ENCODE measurements at regions not wholly inside any gene's neighbourhood (a gene's known extent, or its start where the extent isn't known, plus 50 kb on each side); places are given as distances from the start of the nearest gene placed in this dataset.
"Not testable (repeated sequence)": the region's sequence is repeated elsewhere in the genome, so short reads cannot be mapped to it uniquely, and the experiment has no call there.

DNA sequence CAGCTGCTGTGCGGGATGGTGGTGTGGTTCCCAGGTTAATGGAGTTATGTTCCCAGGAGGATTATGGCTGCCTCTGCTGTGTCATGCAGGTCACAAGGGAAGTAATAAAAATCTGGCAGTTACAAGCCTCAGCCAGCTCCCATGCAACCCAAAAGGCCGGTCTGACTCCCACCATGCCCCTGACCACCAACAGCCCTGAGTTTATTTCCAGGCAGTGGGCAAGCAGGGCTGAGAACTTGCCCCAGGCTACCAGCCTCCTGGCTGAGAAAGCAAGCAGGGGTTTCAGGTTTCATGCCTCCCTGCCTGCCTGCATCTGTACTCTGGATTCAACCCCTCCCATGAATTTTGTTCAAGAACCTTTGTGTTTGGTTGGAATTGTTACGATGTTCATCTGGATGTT lies 732.7 kb upstream of the POU3F4 start:
- Histone ChIP-seq H3K36me3 (no peaks in the 10 kb centered on the region), H3K27me3 (ENCODE audit: low read depth) (no peaks in the 10 kb centered on the region), H3K4me1 (no peaks in the 10 kb centered on the region), H3K4me3 (no peak overlapping the region), H3K27ac (replicated peaks) (no peak overlapping the region), H3K9me3 (replicated peaks) (no peaks in the 10 kb centered on the region)
- intact Hi-C loops (cut with micrococcal nuclease) = no loop called here
- no peak for TF ChIP-seq CTCF (IDR thresholded peaks at IDR 0.05; ENCODE audit: borderline replicate concordance)
- no peak for DNase-seq

GRCh38 chrX:82782014-82782413 lies 726.1 kb upstream of the POU3F4 start:
- Histone ChIP-seq H3K9me3 (replicated peaks) (no peaks in the 10 kb centered on the region), H3K27me3 (ENCODE audit: low read depth) (no peaks in the 10 kb centered on the region), H3K36me3 (no peaks in the 10 kb centered on the region), H3K27ac (replicated peaks) (no peak overlapping the region), H3K4me3 (no peak overlapping the region), H3K4me1 (no peaks in the 10 kb centered on the region)
- intact Hi-C loops (cut with micrococcal nuclease) = no loop called here
- TF ChIP-seq CTCF (IDR thresholded peaks at IDR 0.05; ENCODE audit: borderline replicate concordance) = no peak
- DNase-seq = no peak

DNA sequence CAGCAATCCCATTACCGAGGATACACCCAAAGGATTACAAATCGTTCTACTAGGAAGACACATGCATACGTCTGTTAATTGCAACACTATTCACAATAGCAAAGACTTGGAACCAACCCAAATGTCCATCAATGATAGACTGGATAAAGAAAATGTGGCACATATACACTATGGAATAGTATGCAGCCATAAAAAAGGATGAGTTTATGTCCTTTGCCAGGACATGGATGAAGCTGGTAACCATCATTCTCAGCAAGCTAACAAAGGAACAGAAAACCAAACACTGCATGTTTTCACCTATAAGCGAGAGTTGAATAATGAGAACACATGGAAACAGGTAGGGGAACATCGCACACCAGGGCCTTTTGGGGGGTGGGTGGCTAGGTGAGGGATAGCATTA lies 695.2 kb upstream of the POU3F4 start:
- DNase-seq; H3K4me1 ChIP-seq; H3K9me3 ChIP-seq (replicated peaks); H3K27ac ChIP-seq (replicated peaks); H3K36me3 ChIP-seq; H3K4me3 ChIP-seq; H3K27me3 ChIP-seq (ENCODE audit: low read depth); intact Hi-C loops (cut with micrococcal nuclease): not testable (repeated sequence)

DNA sequence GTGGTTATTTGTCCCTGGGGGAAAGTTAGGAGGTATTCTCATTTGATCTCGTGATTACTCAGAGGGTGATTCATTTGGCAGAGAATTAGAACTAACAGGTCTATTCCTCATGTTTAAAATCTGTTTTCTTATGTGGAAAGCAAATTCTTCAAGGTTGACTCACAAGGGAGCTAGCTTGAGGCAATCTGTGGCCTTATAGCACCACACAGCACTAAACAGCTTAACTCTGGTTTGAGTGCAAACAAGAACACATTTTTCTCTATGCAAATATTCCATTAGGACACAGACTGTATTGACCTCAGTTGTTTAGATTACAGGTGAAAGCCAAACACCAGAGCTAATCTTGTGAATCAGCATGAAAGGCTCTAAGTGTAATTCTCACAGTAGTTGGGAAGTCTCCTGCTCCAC lies 694.4 kb upstream of the POU3F4 start:
- no peak overlapping the region for H3K27ac ChIP-seq (replicated peaks)
- no peak for TF ChIP-seq CTCF (IDR thresholded peaks at IDR 0.05; ENCODE audit: borderline replicate concordance)
- no peaks in the 10 kb centered on the region for H3K27me3 ChIP-seq (ENCODE audit: low read depth)

GRCh38 chrX:82816001-82816400 lies 692.1 kb upstream of the POU3F4 start:
- intact Hi-C loops (cut with micrococcal nuclease) = no loop called here
- no peaks in the 10 kb centered on the region for H3K36me3 ChIP-seq
- no peak for DNase-seq
- H3K4me3 ChIP-seq = no peak overlapping the region
- no peaks in the 10 kb centered on the region for H3K27me3 ChIP-seq (ENCODE audit: low read depth)
- no peaks in the 10 kb centered on the region for H3K9me3 ChIP-seq (replicated peaks)
- H3K27ac ChIP-seq (replicated peaks) = no peak overlapping the region
- no peak for TF ChIP-seq CTCF (IDR thresholded peaks at IDR 0.05; ENCODE audit: borderline replicate concordance)
- no peaks in the 10 kb centered on the region for H3K4me1 ChIP-seq

More for the DNA sequence above, 694.4 kb upstream of the POU3F4 start:
- H3K4me3 ChIP-seq = no peak overlapping the region
- DNase-seq = no peak
- H3K36me3 ChIP-seq = no peaks in the 10 kb centered on the region
- intact Hi-C loops (cut with micrococcal nuclease) = no loop called here
- no peaks in the 10 kb centered on the region for H3K4me1 ChIP-seq
- H3K9me3 ChIP-seq (replicated peaks) = no peaks in the 10 kb centered on the region

DNA sequence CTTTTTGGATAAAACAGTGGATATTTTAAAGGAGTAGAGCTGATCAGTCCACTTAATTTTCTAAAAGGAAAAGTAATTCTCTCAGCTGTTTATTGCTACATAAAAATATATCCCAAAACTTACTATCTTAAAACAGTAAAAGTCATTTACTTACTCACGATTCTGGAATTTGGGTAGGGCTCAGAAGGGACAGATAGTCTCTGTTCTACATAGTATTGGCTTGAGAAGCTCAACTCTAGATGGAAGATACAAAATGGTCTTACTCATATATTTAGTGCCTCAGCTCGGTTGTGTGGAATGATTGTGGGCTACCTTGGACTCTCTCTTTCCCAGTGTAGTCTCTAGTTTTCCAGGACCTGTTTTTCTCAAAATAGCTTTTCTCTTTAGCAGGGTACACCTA lies 691.5 kb upstream of the POU3F4 start:
- no peak for TF ChIP-seq CTCF (IDR thresholded peaks at IDR 0.05; ENCODE audit: borderline replicate concordance)
- H3K9me3 ChIP-seq (replicated peaks) = no peaks in the 10 kb centered on the region
- no peaks in the 10 kb centered on the region for H3K4me1 ChIP-seq
- no peak overlapping the region for H3K27ac ChIP-seq (replicated peaks)
- no peak for DNase-seq
- no peaks in the 10 kb centered on the region for H3K36me3 ChIP-seq
- H3K4me3 ChIP-seq = no peak overlapping the region
- no peaks in the 10 kb centered on the region for H3K27me3 ChIP-seq (ENCODE audit: low read depth)
- intact Hi-C loops (cut with micrococcal nuclease) = no loop called here
